ENCODE measurements at regions not wholly inside any gene's neighbourhood (a gene's known extent, or its start where the extent isn't known, plus 50 kb on each side); places are given as distances from the start of the nearest gene placed in this dataset.

- no peak overlapping the region for H3K4me3 ChIP-seq (ENCODE audit: low read depth, low read length)
- TF ChIP-seq CTCF (IDR thresholded peaks at IDR 0.05; ENCODE audit: low read depth, low read length, missing control alignments): no peak
- in situ Hi-C loops (cut with HindIII; ENCODE audit: low sequenced_read_pairs): no loop called here
- DNase-seq (ENCODE audit: low read depth): no peak
Observed at GRCh38 chr3:72698154-72698917, 149.9 kb downstream of the SHQ1 start.

GRCh38 chr3:72697717-72698116, 150.5 kb downstream of the SHQ1 start:
- no peak overlapping the region for H3K4me3 ChIP-seq (ENCODE audit: low read depth, low read length)
- no peak for TF ChIP-seq CTCF (IDR thresholded peaks at IDR 0.05; ENCODE audit: low read depth, low read length, missing control alignments)
- in situ Hi-C loops (cut with HindIII; ENCODE audit: low sequenced_read_pairs): no loop called here
- no peak for DNase-seq (ENCODE audit: low read depth)

GRCh38 chr3:72696815-72697214, 151.4 kb downstream of the SHQ1 start:
- in situ Hi-C loops (cut with HindIII; ENCODE audit: low sequenced_read_pairs): no loop called here

GRCh38 chr3:72694398-72694797, 153.8 kb downstream of the SHQ1 start:
- peak; percentile 38 for DNase-seq (ENCODE audit: low read depth)
- no peak for TF ChIP-seq CTCF (IDR thresholded peaks at IDR 0.05; ENCODE audit: low read depth, low read length, missing control alignments)
- no peak overlapping the region for H3K4me3 ChIP-seq (ENCODE audit: low read depth, low read length)
- in situ Hi-C loops (cut with HindIII; ENCODE audit: low sequenced_read_pairs): no loop called here

More at GRCh38 chr3:72696815-72697214, 151.4 kb downstream of the SHQ1 start:
- no peak for TF ChIP-seq CTCF (IDR thresholded peaks at IDR 0.05; ENCODE audit: low read depth, low read length, missing control alignments)
- H3K4me3 ChIP-seq (ENCODE audit: low read depth, low read length): no peak overlapping the region
- no peak for DNase-seq (ENCODE audit: low read depth)

- no peak for TF ChIP-seq CTCF (IDR thresholded peaks at IDR 0.05; ENCODE audit: low read depth, low read length, missing control alignments)
Observed at GRCh38 chr3:72692990-72693389, 155.3 kb downstream of the SHQ1 start.

GRCh38 chr3:72690629-72691028, 157.6 kb downstream of the SHQ1 start:
- no peak for DNase-seq (ENCODE audit: low read depth)

More at GRCh38 chr3:72692990-72693389, 155.3 kb downstream of the SHQ1 start:
- H3K4me3 ChIP-seq (ENCODE audit: low read depth, low read length): no peak overlapping the region
- in situ Hi-C loops (cut with HindIII; ENCODE audit: low sequenced_read_pairs): no loop called here
- no peak for DNase-seq (ENCODE audit: low read depth)

More at GRCh38 chr3:72690629-72691028, 157.6 kb downstream of the SHQ1 start:
- no peak overlapping the region for H3K4me3 ChIP-seq (ENCODE audit: low read depth, low read length)
- TF ChIP-seq CTCF (IDR thresholded peaks at IDR 0.05; ENCODE audit: low read depth, low read length, missing control alignments): no peak
- in situ Hi-C loops (cut with HindIII; ENCODE audit: low sequenced_read_pairs): no loop called here
